ENCODE measurements at regions not wholly inside any gene's neighbourhood (a gene's known extent, or its start where the extent isn't known, plus 50 kb on each side); places are given as distances from the start of the nearest gene placed in this dataset.
"Not testable (repeated sequence)": the region's sequence is repeated elsewhere in the genome, so short reads cannot be mapped to it uniquely, and the experiment has no call there.

DNA sequence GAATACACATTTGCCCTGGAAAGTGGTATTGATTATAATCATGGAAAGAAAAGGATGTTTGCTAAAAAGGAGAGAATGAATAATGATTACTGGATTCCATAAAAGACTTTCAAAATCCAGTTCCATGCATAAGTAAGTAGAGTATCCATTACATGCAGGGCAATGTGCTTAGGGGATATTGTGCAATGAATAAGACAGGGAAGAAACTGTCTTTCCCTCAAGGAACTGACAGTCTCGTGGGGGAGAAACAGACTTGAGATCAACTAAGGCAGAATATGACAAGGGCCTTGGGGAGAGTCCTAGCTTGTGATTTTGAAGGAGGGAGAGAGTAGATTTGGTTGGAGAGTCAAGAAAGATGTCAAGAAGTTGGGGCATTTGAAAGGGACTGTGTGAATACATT lies 130.6 kb downstream of the SPP2 start:
- no peak for FAIRE-seq

DNA sequence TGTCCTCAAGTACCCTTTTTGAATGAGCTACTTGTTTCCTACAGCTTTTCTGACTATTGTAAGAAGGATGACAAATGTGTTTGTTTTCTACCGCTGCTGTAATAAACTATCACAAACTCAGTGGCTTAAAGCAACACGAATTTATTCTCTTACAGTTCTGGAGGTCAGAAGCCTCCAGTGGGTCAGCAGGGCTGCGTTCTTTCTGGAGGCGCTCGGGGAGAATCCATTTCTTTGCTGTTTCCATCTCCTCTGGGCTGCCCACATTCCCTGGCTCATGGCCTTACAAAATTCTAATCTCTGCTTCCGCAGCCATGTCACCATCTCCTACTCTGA lies 128.5 kb downstream of the SPP2 start:
- peak; percentile 61 for FAIRE-seq

DNA sequence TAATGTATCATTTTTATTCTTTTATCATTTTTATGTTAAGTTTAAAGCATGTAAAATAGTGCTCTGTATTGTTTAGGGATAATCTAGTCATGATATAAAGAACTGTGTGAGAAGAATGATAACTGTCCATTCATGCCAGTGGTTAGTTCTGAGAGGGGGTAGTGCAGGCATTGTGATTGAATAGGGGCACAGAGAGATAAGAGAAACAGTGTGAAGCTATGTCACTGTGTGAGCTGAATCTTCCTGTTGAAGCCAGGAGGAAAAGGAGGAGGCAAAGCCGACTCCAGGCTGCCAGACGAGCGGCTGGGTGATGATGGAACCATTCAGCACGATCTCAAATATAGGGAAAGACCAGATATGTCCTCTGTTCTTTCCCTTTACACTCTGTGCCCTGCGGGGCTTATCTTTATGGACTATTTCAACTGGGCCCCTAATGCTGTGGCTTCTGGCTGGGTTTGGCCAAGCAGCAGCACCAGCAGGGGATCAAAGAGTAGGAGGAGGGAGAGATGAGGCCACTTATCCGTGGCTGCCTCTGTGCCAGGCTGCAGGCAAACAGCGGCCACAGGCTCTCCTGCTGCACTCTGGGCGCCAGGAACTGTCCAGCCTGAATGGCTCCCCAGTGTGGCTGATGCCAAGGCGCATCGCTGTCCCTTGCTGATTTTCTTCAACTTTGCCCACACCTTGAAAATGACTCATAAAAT lies 128.0 kb downstream of the SPP2 start:
- no peak for FAIRE-seq

DNA sequence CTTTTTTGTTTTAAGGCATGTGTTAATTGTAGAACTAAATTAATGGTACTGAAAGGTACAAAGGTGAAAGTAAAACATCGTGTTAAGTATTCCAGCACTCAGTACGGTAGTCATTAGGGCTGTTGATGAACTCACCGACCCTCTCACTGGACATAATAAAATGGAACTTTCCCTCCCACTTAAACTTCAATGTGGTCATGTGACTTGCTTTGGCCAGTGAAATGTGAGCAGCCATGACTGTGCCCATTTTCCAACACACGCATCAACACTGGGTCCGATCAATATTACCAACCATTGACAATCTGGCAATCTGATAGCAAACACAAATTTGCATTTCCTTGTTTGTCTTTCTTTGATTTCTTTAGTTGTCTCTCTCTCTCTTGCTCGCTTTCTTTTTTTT lies 125.1 kb downstream of the SPP2 start:
- FAIRE-seq = peak; percentile 9

DNA sequence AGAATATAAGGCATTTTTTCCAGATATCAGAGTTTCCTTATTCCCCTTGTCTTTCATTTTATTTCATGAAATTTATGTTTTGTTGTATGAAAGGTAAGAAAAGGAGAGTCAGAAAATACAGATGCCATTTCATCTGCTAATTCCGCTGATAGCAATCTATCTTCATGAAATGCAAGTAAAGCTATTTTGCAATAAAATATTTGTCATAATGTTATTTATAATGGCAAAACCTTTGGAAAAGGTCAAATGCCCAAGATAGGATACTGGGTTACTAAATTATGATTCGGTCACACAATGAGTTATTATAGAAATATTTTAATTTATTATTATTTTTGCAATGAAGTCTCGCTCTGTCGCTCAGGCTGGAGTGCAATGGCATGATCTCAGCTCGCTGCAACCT lies 124.2 kb downstream of the SPP2 start:
- peak; percentile 96 for FAIRE-seq

DNA sequence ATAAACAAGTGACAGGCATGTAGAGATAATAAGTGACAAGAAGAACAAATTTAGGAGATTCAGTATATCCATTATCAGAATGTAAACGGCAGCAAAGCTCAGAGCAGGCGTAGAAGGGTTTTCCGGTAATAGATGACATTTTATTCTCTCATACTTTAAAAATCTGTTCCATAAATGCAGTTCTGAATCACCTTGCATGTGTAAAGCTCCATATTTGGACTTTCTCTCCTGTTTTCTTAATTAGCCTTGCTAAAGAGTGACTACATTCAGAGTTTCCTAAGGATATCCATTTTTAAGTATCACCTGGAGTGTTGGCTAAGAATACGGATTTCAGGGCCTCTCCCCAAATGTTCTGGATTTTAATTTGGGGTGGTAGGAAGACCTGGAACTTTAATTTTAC lies 122.0 kb downstream of the SPP2 start:
- no peak for FAIRE-seq

DNA sequence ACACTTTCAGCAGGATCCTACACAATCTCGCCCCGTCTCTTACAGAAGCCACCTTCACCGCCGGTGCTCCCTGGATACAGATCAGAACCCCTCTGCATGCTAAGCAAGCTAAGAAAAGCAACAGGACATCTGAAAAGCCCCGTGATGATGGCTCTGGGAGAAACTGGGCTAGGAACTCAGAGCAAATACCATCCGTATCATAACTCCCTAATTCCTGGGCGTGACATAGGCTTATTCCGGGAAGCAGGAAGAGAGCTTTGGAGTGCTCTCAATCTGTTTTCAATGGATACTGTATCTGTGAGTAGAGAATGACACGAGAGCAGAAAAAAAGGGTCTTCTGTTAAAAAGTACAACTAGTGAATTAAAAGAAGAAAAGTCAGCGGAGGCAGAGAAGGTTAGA lies 121.6 kb downstream of the SPP2 start:
- peak; percentile 72 for FAIRE-seq

DNA sequence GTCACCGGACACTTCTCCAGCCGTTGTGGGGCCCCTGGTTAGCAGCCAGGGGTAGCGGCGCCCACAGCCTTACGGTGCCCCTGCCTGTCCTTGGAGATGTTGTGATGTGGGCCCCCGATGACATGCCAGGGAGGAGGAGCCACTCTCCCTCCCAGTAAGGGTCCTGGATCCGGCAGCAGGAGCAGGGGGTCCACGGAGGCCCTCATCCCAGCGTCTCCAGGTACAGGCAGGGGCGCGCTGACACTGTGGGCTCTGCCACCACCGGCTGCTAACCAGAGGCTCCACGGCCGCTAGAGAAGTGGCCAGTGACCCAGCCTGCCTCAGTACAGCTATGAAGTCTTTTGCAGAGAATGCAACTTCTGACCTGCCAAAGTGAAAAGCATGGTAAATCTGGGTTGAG lies 121.2 kb downstream of the SPP2 start:
- FAIRE-seq = no peak

DNA sequence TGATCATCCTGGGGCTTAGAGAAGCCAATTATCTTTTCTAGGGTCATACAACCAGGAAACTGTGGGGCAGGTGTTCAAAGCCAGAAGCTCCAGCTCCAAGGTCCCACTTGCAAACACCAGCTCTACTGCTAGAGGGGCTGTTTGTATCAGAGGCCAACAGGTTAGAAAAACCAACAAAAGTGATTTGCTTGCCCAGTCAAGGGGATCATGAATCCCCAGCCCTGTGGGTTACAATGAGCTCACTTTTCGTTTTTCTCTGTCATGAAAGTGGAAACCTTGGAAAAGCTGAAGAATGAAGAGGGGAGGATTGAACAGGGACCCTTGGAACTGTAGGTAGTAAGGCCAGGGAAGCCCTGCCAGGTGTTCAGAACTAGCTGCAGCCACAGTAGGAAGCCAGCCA lies 119.2 kb downstream of the SPP2 start:
- FAIRE-seq = no peak

DNA sequence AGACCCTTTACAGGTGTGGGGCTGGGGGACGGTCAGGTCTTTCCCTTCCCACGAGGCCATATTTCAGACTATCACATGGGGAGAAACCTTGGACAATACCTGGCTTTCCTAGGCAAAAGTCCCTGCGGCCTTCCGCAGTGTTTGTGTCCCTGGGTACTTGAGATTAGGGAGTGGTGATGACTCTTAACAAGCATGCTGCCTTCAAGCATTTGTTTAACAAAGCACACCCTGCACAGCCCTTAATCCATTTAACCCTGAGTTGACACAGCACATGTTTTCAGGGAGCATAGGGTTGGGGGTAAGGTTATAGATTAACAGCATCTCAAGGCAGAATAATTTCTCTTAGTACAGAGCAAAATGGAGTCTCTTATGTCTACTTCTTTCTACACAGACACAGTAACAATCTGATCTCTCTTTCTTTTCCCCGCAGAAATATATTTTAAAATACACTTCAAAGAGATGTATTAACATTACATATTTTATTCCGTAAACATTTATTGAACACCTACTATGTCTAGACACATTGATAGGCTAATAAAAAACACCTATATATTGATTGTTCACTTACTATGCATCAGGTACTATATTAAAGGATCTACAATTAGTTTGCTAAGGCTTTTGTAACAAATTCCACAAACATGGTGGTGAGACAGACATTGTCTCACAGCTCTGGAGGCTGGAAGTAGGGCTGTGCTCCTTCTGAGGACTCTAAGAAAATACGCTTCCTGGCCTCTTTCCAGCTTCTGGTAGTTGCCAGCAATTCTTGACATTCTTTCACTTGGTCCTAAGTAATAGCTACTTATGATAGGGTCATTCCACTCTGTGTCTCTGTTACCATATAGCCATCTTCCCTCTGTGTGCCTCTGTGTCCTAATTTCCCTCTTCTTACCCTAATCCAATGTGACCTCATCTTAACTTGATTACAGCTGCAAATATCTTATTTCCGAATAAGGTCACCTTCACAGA lies 118.4 kb downstream of the SPP2 start:
- not testable (repeated sequence) for FAIRE-seq

DNA sequence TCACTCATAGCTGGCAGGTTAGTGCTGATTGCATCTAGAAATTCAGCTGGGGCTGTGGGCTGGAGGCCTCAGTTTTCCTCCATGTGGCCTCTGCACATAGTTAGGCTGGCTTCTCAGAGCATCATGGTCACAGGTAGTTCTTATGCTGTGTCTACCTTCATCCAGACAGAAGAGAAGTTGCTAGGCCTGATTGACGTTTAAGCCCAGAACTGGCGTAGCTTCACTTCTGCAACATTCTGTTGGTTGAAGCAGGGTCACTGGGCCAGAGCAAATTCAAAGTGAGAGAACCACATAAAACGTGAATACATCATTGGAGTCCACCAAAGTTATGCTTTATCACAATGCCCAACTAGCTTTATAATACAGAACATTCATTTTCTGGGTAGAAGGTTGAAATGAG lies 116.0 kb downstream of the SPP2 start:
- FAIRE-seq = no peak

DNA sequence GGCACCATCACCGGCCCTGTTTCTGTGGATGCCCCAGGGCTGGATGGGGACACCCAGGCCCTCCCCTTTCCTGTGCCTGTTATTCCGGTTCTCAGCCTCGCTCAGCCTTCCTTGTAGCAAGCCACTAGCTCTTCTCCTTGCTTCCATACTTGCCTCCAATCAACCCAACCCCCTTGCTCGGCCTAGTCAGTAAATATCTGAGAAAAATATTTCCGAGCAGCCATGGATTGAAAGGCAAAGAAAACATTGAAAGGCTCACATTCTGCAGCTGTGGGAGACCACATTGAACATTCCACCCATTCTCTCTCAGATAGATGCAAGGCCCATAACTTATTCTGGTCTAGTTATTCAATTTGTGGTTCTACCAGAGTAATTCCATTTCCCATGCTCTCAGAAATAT lies 114.9 kb downstream of the SPP2 start:
- FAIRE-seq = no peak

DNA sequence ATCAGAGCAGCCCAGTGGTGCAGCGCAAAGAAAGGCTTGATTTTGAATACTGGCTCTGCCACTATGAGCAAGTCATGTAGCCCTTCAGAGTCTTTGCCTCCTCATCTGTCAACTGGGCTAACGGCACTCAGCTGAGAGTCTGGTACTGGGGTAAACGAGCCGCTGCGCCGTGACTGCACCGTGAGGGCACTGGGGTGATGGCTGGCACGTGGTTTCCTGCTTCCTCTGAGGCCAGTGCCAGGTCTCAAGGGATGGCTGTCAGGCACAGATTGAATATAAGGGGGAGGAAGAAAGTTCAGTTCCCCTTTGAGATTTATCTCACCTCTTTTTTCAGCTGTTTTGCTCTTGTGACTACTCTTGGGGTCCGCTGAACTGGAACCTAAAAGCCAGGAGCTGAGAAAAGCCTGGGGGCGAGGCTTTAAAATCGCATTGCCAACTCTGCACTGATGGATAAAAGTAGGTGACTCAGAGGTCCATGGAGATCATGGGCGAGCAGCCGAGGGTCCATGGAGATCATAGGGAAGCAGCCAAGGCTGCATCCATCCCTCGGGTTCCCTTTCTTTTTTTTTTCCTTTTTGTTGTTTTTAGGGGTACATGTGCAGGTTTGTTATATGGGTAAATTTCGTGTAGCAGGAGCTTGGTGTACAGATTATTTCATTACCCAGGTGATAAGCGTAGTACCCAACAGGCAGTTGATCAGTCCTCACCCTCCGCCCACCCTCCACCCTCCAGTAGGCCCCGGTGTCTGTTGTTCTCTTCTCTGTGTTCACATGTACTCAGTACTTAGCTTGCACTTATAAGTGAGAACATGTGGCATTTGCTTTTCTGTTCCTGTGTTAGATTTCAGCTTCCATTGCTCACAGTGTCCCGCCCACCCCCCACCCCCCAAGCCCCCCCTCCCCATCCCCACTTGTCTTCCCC lies 114.3 kb downstream of the SPP2 start:
- no peak for FAIRE-seq

DNA sequence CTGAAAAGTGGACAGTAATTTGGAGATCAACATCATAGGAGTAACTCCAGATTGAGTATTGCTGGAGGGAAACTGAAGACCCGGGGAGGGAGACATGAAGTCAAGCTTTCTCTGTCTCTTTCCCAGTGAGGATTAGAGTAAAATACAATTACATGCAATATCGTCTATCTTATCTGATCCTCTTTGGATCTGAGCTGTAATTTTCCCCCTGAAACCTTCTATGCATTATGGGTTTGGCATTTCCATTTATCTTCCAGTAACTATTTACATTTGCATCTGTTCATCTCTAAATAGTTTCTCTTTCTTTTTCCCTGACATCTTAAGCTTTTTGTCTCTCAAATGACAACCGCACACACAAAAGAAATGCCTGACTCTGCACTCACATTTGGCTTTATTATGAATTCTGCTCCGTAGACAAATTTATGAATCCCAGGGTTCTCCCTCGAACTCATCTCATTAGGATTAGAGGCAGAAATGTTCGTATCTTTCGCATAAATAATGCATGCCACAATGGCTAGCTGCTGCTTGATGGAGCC lies 113.1 kb downstream of the SPP2 start:
- FAIRE-seq = no peak

DNA sequence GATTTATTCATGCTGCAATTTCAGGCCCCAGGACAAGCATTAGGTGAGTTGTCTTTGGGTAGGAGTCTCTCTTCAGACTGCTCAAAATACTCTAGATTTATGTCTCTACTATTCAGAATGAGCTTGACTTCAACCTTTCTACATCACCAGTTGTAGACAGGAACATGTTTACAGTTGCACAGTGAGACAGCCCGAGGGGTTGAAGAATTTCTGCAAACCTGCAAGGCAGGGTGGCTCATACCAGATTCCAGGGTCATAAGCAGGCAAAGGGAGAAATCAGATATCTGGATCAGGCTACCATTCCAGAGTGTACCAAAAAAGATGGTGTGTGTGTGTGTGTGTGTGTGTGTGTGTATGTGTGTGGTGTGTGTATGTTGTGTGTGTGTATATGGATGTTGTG lies 112.4 kb downstream of the SPP2 start:
- FAIRE-seq = no peak

DNA sequence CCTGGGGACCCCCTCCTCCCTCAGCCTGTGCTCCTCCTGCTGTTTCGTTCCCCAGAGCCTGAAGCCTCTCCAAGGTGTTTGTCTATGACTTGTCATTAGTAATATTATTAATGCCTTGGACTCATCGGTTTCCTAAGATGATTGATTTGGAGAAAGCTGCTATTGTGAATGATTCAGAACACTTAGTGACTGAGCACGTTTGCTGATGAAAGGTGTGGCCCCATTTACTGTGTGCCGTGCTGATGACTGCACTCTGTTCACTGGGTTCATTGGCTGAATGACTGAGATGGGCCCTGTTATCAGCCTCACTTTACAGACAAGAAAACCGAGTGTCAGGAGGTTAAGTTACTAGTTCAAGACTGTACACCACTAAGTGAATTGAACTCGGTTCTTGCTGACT lies 111.4 kb downstream of the SPP2 start:
- no peak for FAIRE-seq

DNA sequence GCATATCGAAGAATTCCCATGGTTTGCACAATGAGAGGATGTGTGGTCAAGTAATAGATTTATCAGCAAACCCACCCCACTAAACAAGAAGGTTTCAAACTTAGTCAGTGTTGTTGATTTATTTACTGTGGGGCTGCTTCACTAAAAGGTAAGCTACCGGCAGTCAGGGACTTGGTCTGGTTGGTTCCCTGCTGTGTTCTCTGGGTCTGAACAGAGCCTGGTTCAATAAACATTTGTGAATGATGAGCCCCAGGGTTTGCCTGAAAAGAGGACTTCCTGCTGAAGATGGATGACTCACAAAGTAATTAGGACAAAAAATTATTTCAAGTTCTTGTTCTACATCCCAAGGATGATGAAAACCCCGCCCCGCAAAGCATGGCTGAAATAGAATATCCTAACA lies 108.3 kb downstream of the SPP2 start:
- FAIRE-seq = no peak

DNA sequence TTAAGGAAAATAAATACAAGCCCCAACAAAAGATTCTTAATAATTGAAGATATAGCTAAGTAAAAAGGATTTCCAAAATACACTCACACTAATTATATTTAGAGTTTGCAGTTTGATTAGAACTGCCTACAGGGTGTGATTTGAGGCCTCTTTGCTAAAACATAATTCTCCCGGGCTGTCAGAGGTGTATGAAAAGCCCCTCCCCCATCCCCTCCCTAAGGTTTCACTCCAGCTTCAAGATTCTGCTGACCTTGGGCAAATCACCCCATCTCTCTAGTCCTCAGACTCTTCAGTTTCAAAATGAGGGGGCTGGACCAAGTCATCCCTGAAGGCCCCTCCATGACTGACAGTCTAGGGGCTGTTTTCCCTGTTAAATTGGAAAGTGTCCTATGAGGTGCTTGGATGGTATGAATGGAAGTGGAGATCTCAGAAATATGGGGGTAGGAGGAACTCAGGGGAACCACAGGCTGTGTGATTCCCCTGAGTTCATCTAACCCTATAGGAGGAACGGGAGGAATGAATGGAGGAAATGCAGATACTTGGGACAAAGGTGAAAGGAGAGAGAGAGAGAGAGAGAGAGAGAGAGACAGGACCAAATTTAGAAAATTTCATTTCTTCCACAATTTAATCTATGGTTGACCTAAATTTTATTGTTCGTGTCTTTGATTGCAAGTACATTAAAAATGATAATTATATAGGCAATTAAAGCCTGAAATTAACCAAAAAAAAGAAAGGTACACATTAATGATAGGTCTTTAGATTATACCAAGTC lies 107.5 kb downstream of the SPP2 start:
- FAIRE-seq = no peak

DNA sequence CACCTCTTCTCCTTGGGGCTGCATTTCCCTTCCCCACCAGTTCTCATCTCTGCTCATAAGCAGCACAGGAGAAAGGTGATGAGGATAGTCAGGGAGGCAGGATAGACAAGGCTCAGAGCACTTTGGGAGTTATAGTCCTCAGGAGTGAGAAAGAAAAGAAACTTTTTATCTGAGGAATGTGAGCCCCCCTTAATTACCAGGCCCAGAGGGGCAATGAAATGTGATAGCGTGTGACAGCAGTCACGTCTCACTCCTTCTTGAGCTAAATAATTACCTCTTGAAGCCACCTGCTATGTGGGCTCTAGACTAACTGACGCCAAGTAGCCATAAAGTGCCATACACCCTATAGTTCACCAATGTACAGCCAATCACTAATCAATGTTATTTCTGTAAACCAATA lies 105.8 kb downstream of the SPP2 start:
- FAIRE-seq = no peak

DNA sequence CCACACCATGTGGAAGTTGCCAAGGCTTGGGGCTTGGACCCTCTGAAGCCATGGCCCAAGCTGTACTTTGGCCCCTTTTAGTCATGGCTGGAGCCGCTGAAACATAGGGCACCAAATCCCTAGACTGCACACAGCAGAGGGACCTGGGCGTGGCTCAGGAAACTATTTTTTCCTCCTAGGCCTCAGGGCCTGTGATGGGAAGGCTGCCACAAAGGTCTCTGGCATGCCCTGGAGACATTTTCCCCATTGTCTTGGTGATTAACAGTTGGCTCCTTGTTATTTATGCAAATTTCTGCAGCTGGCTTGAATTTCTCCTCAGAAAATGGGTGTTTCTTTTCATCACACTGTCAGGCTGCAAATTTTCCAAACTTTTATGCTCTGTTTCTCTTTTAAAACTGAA lies 102.3 kb downstream of the SPP2 start:
- not testable (repeated sequence) for FAIRE-seq

DNA sequence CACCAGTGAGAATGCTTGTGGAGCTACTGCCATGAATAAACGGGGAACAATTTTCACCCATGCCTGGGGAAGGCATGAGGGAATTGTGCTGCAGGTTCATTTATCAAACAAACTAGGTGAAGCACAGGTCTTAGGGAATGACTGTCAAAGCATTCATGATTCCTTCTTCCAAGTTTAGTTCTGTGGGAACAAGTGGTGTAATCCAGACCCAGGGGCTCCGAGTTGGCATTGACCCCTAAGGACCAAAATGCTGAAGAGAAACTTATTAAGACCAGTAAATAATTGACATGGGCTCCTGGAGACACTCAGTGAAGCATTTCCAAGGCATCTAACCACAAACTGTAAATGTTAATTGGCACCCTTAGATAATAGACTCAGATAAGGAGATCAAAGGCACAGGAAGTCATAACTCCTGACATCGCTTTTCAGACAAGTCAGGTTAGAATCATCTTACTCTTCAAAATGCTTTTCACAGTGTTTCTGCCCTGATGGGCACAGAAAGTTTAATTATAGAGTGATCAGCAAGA lies 96.9 kb downstream of the SPP2 start:
- FAIRE-seq = no peak
